GM23338 (cell line): ENCODE measurements at regions not wholly inside any gene's neighbourhood (a gene's known extent, or its start where the extent isn't known, plus 50 kb on each side); places are given as distances from the start of the nearest gene placed in this dataset.

Experiments
- ATAC-seq: fragments of 200-7000 bp; cut with Tn5 transposase; 3 replicates; pipeline ENCODE4 v1.9.1; 2020
- DNase-seq: peaks from one replicate; pipeline ENCODE4 v3.0.0-alpha.2; 2015; ENCODE audit warnings: low spot score
- H2AFZ ChIP-seq: fragments of 200-600 bp; sonication (generic); 2 replicates; pipeline ENCODE4 v1.8.0; 2016; ENCODE audit warnings: antibody characterized with exemption, mild to moderate bottlenecking, moderate library complexity
- H3F3A ChIP-seq: fragments of 200-600 bp; sonication (generic); replicated peaks from 2 replicates; pipeline ENCODE4 v1.8.0; 2017; ENCODE audit warnings: antibody characterized with exemption, mixed run types, low read depth
- H3K27ac ChIP-seq: fragments of 200-600 bp; sonication (generic); 2 replicates; pipeline ENCODE4 v1.6.1; 2016; ENCODE audit warnings: low read depth
- H3K27me3 ChIP-seq: fragments of 200-600 bp; sonication (generic); 2 replicates; pipeline ENCODE4 v1.8.0; 2016; ENCODE audit warnings: mild to moderate bottlenecking, mixed run types, moderate library complexity; ENCODE audit not compliant: insufficient read depth
- H3K36me3 ChIP-seq: fragments of 200-600 bp; sonication (generic); 2 replicates; pipeline ENCODE4 v1.8.0; 2016; ENCODE audit warnings: mild to moderate bottlenecking; ENCODE audit not compliant: insufficient read depth
- H3K4me1 ChIP-seq: fragments of 200-600 bp; sonication (generic); 2 replicates; pipeline ENCODE4 v1.8.0; 2016; ENCODE audit warnings: mild to moderate bottlenecking, moderate library complexity; ENCODE audit not compliant: insufficient read depth
- H3K4me2 ChIP-seq: fragments of 200-600 bp; sonication (generic); 2 replicates; pipeline ENCODE4 v1.7.1; 2017; ENCODE audit warnings: mixed run types
- H3K4me3 ChIP-seq: fragments of 200-600 bp; sonication (generic); 2 replicates; pipeline ENCODE4 v1.6.1; 2016; ENCODE audit warnings: mixed run types
- H3K79me2 ChIP-seq: fragments of 200-600 bp; sonication (generic); replicated peaks from 2 replicates; pipeline ENCODE4 v1.8.0; 2017; ENCODE audit warnings: mild to moderate bottlenecking; ENCODE audit not compliant: insufficient read depth
- H3K9me2 ChIP-seq: fragments of 200-600 bp; sonication (generic); 2 replicates; pipeline ENCODE4 v1.8.0; 2017; ENCODE audit not compliant: insufficient read depth
- H4K20me1 ChIP-seq: fragments of 200-600 bp; sonication (generic); replicated peaks from 2 replicates; pipeline ENCODE4 v1.8.0; 2017; ENCODE audit warnings: mild to moderate bottlenecking; ENCODE audit not compliant: insufficient read depth
- H3K27ac Mint-ChIP-seq: 2 replicates; pipeline ENCODE4 v1.8.0; 2020; ENCODE audit warnings: inconsistent platforms, mild to moderate bottlenecking, moderate library complexity, mixed read lengths
- H3K27me3 Mint-ChIP-seq: 3 replicates; pipeline ENCODE4 v1.8.0; 2022; ENCODE audit warnings: low read depth, mild to moderate bottlenecking, moderate library complexity, mixed read lengths, inconsistent platforms; ENCODE audit not compliant: insufficient read depth, poor library complexity
- H3K36me3 Mint-ChIP-seq: 3 replicates; pipeline ENCODE4 v1.8.0; 2021; ENCODE audit warnings: low read depth, mild to moderate bottlenecking, inconsistent platforms, moderate library complexity, mixed read lengths
- H3K4me1 Mint-ChIP-seq: 3 replicates; pipeline ENCODE4 v1.8.0; 2020; ENCODE audit warnings: mild to moderate bottlenecking, inconsistent platforms, mixed read lengths
- H3K4me3 Mint-ChIP-seq: 3 replicates; pipeline ENCODE4 v1.8.0; 2021; ENCODE audit warnings: moderate library complexity, mild to moderate bottlenecking, inconsistent platforms, mixed read lengths
- H3K9me3 Mint-ChIP-seq: 3 replicates; pipeline ENCODE4 v1.8.0; 2020; ENCODE audit warnings: moderate library complexity, mild to moderate bottlenecking, inconsistent platforms, mixed read lengths
- CREB1 ChIP-seq: fragments of 250-450 bp; sonication (Bioruptor Pico); IDR thresholded peaks from 2 replicates; pipeline ENCODE4 v1.5.0; 2020; ENCODE audit warnings: low read depth, mild to moderate bottlenecking, moderate library complexity
- ETS1 ChIP-seq: IDR thresholded peaks from 2 replicates; pipeline ENCODE4 v1.6.1; 2016; ENCODE audit warnings: antibody characterized with exemption
- EZH2 ChIP-seq: fragments of 200-600 bp; sonication (generic); IDR thresholded peaks from one replicate; pipeline ENCODE4 v1.8.0; 2017; ENCODE audit warnings: antibody characterized with exemption, mild to moderate bottlenecking, low read depth; ENCODE audit not compliant: unreplicated experiment
- EZH2phosphoT487 ChIP-seq: fragments of 200-600 bp; sonication (generic); IDR thresholded peaks from one replicate; pipeline ENCODE4 v1.8.1; 2018; ENCODE audit warnings: antibody characterized with exemption; ENCODE audit not compliant: unreplicated experiment
- JUNB ChIP-seq: IDR thresholded peaks from one replicate; pipeline ENCODE4 v1.6.1; 2016; ENCODE audit warnings: antibody characterized with exemption; ENCODE audit not compliant: unreplicated experiment
- NANOG ChIP-seq: IDR thresholded peaks from 2 replicates; pipeline ENCODE4 v1.6.1; 2016; ENCODE audit warnings: antibody characterized with exemption, borderline replicate concordance
- POLR2AphosphoS5 ChIP-seq: IDR thresholded peaks from 2 replicates; pipeline ENCODE4 v1.6.1; 2016; ENCODE audit warnings: antibody characterized with exemption, low read depth
- REST ChIP-seq: IDR thresholded peaks from one replicate; pipeline ENCODE4 v1.6.1; 2018; ENCODE audit warnings: antibody characterized with exemption; ENCODE audit not compliant: unreplicated experiment
- STAT1 ChIP-seq: IDR thresholded peaks from one replicate; pipeline ENCODE4 v1.6.1; 2016; ENCODE audit warnings: antibody characterized with exemption; ENCODE audit not compliant: unreplicated experiment
- ZNF114 ChIP-seq: fragments of 250-450 bp; sonication (Bioruptor Pico); IDR thresholded peaks from 2 replicates; pipeline ENCODE4 v1.5.0; 2020; ENCODE audit warnings: mild to moderate bottlenecking, moderate library complexity
- ZNF331 ChIP-seq: fragments of 250-450 bp; sonication (Bioruptor Pico); IDR thresholded peaks from 2 replicates; pipeline ENCODE4 v1.5.0; 2020; ENCODE audit warnings: low read depth, mild to moderate bottlenecking, moderate library complexity
- ZNF462 ChIP-seq: fragments of 250-450 bp; sonication (Bioruptor Pico); IDR thresholded peaks from 2 replicates; pipeline ENCODE4 v1.5.0; 2020; ENCODE audit warnings: mild to moderate bottlenecking, moderate library complexity
- TF ChIP-seq, protein P1 (sequence below), 2 experiments: fragments of 200-600 bp in 1 of 2; sonication (generic) in 1 of 2; conservative IDR thresholded peaks; 2 replicates each; pipeline versions ENCODE4 v1.5.1 to v1.6.1; 2016 to 2017; ENCODE audit warnings: antibody characterized with exemption in 2 of 2, low read depth in 2 of 2, mild to moderate bottlenecking in 2 of 2, moderate library complexity in 1 of 2

DNA sequence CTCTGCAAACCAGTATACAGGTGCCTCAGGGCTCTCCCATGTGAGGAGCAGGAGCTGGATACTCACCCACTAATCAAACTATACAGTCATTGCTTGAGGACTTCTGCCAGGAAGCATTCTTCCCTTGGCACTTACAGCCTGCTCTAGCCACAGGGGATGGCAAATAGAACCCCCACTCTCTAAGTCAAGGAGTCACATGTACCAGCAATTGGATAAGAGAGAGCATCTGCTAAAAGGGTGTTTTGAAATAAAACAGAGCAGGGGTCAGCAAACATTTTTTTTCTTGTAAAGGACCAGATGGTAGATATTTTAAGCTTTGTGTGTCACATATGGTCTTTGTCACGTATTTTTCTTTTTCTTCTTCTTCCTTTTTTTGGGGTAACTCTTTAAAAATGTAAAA lies 865.2 kb upstream of the GHITM start:
- Histone ChIP-seq H2AFZ (no peak overlapping the region; the same call in 1 of the 2 replicates), H3K9me2 (no peaks in the 10 kb centered on the region), H4K20me1 (no peaks in the 10 kb centered on the region), H3K4me3 (no peak overlapping the region), H3K4me1 (peaks cover 7% of the 10 kb centered on the region), H3F3A (no peaks in the 10 kb centered on the region), H3K4me2 (no peak overlapping the region), H3K36me3 (no peaks in the 10 kb centered on the region), H3K27me3 (no peaks in the 10 kb centered on the region), H3K27ac (no peak overlapping the region), H3K79me2 (no peaks in the 10 kb centered on the region)
- no peaks in the 10 kb centered on the region for H3K36me3 Mint-ChIP-seq
- peak; percentile 42; the same call in 2 of the 3 replicates for ATAC-seq
- H3K4me1 Mint-ChIP-seq, result peaks cover 11% of the 10 kb centered on the region
- no peak overlapping the region for H3K4me3 Mint-ChIP-seq
- no peak for DNase-seq
- no peaks in the 10 kb centered on the region for H3K9me3 Mint-ChIP-seq
- no peaks in the 10 kb centered on the region for H3K27me3 Mint-ChIP-seq
- TF ChIP-seq POLR2AphosphoS5 (no peak), EZH2 (no peak), REST (no peak), CREB1 (CRISPR knock-in tag) (no peak), ZNF462 (no peak), EZH2phosphoT487 (no peak), STAT1 (no peak), JUNB (no peak), ZNF331 (CRISPR knock-in tag) (no peak), NANOG (no peak), ETS1 (no peak), ZNF114 (CRISPR knock-in tag) (no peak)
- TF ChIP-seq, protein P1, sequence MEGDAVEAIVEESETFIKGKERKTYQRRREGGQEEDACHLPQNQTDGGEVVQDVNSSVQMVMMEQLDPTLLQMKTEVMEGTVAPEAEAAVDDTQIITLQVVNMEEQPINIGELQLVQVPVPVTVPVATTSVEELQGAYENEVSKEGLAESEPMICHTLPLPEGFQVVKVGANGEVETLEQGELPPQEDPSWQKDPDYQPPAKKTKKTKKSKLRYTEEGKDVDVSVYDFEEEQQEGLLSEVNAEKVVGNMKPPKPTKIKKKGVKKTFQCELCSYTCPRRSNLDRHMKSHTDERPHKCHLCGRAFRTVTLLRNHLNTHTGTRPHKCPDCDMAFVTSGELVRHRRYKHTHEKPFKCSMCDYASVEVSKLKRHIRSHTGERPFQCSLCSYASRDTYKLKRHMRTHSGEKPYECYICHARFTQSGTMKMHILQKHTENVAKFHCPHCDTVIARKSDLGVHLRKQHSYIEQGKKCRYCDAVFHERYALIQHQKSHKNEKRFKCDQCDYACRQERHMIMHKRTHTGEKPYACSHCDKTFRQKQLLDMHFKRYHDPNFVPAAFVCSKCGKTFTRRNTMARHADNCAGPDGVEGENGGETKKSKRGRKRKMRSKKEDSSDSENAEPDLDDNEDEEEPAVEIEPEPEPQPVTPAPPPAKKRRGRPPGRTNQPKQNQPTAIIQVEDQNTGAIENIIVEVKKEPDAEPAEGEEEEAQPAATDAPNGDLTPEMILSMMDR (conservative IDR thresholded peaks at IDR 0.05; ENCODE audit: low read depth in 2 of 2), result no peak
- H3K27ac Mint-ChIP-seq, result no peak overlapping the region
